H9 (cell line): ENCODE measurements at regions not wholly inside any gene's neighbourhood (a gene's known extent, or its start where the extent isn't known, plus 50 kb on each side); places are given as distances from the start of the nearest gene placed in this dataset.
"Not testable (repeated sequence)": the region's sequence is repeated elsewhere in the genome, so short reads cannot be mapped to it uniquely, and the experiment has no call there.

ENCODE experiments used
- DNase-seq: peaks from one replicate; pipeline ENCODE4 v3.0.0-alpha.2; 2017
- H2AFZ ChIP-seq: one replicate; pipeline ENCODE4 v1.6.1; 2013; ENCODE audit warnings: mild to moderate bottlenecking, low read length, control low read depth, moderate library complexity
- H2AK5ac ChIP-seq: 2 replicates; pipeline ENCODE4 v1.6.1; 2013; ENCODE audit warnings: low read length, control low read depth, mixed read lengths; ENCODE audit not compliant: insufficient read length
- H2BK120ac ChIP-seq: one replicate; pipeline ENCODE4 v1.6.1; 2013; ENCODE audit warnings: low read depth, mild to moderate bottlenecking, low read length, control low read depth, inconsistent platforms; ENCODE audit not compliant: poor library complexity, severe bottlenecking
- H2BK12ac ChIP-seq: 2 replicates; pipeline ENCODE4 v1.6.1; 2013; ENCODE audit warnings: low read length, control low read depth, mixed read lengths, low read depth; ENCODE audit not compliant: insufficient read length
- H2BK15ac ChIP-seq: 2 replicates; pipeline ENCODE4 v1.6.1; 2013; ENCODE audit warnings: low read depth, low read length, control low read depth
- H2BK20ac ChIP-seq: one replicate; pipeline ENCODE4 v1.6.1; 2013; ENCODE audit warnings: low read depth, mild to moderate bottlenecking, low read length, control low read depth, inconsistent platforms; ENCODE audit not compliant: poor library complexity, severe bottlenecking
- H2BK5ac ChIP-seq: 2 replicates; pipeline ENCODE4 v1.6.1; 2013; ENCODE audit warnings: low read length, control low read depth, mixed read lengths; ENCODE audit not compliant: insufficient read length
- H3K14ac ChIP-seq: 2 replicates; pipeline ENCODE4 v1.6.1; 2013; ENCODE audit warnings: low read length, control low read depth; ENCODE audit not compliant: insufficient read depth
- H3K18ac ChIP-seq: 2 replicates; pipeline ENCODE4 v1.6.1; 2013; ENCODE audit warnings: low read depth, mild to moderate bottlenecking, mixed read lengths, low read length, control low read depth; ENCODE audit not compliant: insufficient read length
- H3K23ac ChIP-seq: 2 replicates; pipeline ENCODE4 v1.6.1; 2013; ENCODE audit warnings: low read length, control low read depth, mixed read lengths, low read depth; ENCODE audit not compliant: insufficient read length
- H3K23me2 ChIP-seq: 2 replicates; pipeline ENCODE4 v1.6.1; 2013; ENCODE audit warnings: low read depth, mild to moderate bottlenecking, mixed read lengths, low read length, control low read depth; ENCODE audit not compliant: insufficient read length, poor library complexity, severe bottlenecking
- H3K27ac ChIP-seq: 2 replicates; pipeline ENCODE4 v1.5.1; 2013; ENCODE audit warnings: low read length, control low read depth, mixed read lengths, low read depth; ENCODE audit not compliant: insufficient read length
- H3K27me3 ChIP-seq: 2 replicates; pipeline ENCODE4 v1.6.1; 2013; ENCODE audit warnings: low read length, control low read depth, inconsistent platforms; ENCODE audit not compliant: insufficient read depth
- H3K4ac ChIP-seq: 2 replicates; pipeline ENCODE4 v1.6.1; 2013; ENCODE audit warnings: low read depth, mild to moderate bottlenecking, control low read depth, inconsistent platforms, low read length, moderate library complexity
- H3K4me1 ChIP-seq: 2 replicates; pipeline ENCODE4 v1.6.1; 2013; ENCODE audit warnings: low read length, control low read depth, inconsistent platforms; ENCODE audit not compliant: insufficient read depth
- H3K4me2 ChIP-seq: 2 replicates; pipeline ENCODE4 v1.6.1; 2013; ENCODE audit warnings: low read length, control low read depth, mixed read lengths; ENCODE audit not compliant: insufficient read length, insufficient read depth
- H3K56ac ChIP-seq: 2 replicates; pipeline ENCODE4 v1.6.1; 2013; ENCODE audit warnings: low read depth, mild to moderate bottlenecking, mixed read lengths, low read length, control low read depth; ENCODE audit not compliant: insufficient read length
- H3K79me1 ChIP-seq: 2 replicates; pipeline ENCODE4 v1.6.1; 2013; ENCODE audit warnings: low read depth, mild to moderate bottlenecking, moderate library complexity, low read length, control low read depth, inconsistent platforms; ENCODE audit not compliant: insufficient read depth, poor library complexity, severe bottlenecking
- H3K79me2 ChIP-seq: 2 replicates; pipeline ENCODE4 v1.6.1; 2013; ENCODE audit warnings: low read length, control low read depth, inconsistent platforms; ENCODE audit not compliant: insufficient read depth
- H3K9ac ChIP-seq: 2 replicates; pipeline ENCODE4 v1.6.1; 2013; ENCODE audit warnings: low read length, control low read depth, mixed read lengths; ENCODE audit not compliant: insufficient read length; ENCODE audit errors: extremely low read depth
- H3K9me3 ChIP-seq: one replicate; pipeline ENCODE4 v1.6.1; 2013; ENCODE audit warnings: low read depth, low read length, inconsistent platforms; ENCODE audit not compliant: control insufficient read depth
- H3T11ph ChIP-seq: one replicate; pipeline ENCODE4 v1.6.1; 2013; ENCODE audit warnings: mild to moderate bottlenecking, low read length, control low read depth, inconsistent platforms
- H4K20me1 ChIP-seq: one replicate; pipeline ENCODE4 v1.6.1; 2013; ENCODE audit not compliant: control insufficient read depth, insufficient read length, insufficient read depth
- H4K5ac ChIP-seq: 2 replicates; pipeline ENCODE4 v1.6.1; 2013; ENCODE audit warnings: low read depth, mild to moderate bottlenecking, mixed read lengths, low read length, control low read depth; ENCODE audit not compliant: insufficient read length
- H4K8ac ChIP-seq: replicated peaks from 2 replicates; pipeline ENCODE4 v1.6.1; 2013; ENCODE audit warnings: low read length, control low read depth, mixed read lengths, low read depth; ENCODE audit not compliant: insufficient read length
- H4K91ac ChIP-seq: 2 replicates; pipeline ENCODE4 v1.6.1; 2013; ENCODE audit warnings: low read depth, mild to moderate bottlenecking, moderate library complexity, mixed read lengths, low read length, control low read depth; ENCODE audit not compliant: insufficient read length
- H3K27ac Mint-ChIP-seq, 3 experiments: 2 replicates in 2 of 3; 3 replicates in 1 of 3; pipeline ENCODE4 v1.8.0; 2020 to 2021; ENCODE audit warnings: mixed read lengths in 3 of 3, mild to moderate bottlenecking in 1 of 3, moderate library complexity in 1 of 3
- H3K27me3 Mint-ChIP-seq: 2 replicates; pipeline ENCODE4 v1.8.0; 2021; ENCODE audit warnings: low read depth, mild to moderate bottlenecking, moderate library complexity, mixed read lengths
- H3K36me3 Mint-ChIP-seq, 3 experiments: 2 replicates in 2 of 3; 3 replicates in 1 of 3; pipeline ENCODE4 v1.8.0; 2020 to 2021; ENCODE audit warnings: low read depth in 3 of 3, mixed read lengths in 3 of 3; ENCODE audit not compliant: insufficient read depth in 1 of 3
- H3K4me1 Mint-ChIP-seq, 2 experiments: 2 replicates each; pipeline ENCODE4 v1.8.0; 2020; ENCODE audit warnings: mixed read lengths in 2 of 2
- H3K4me3 Mint-ChIP-seq, 2 experiments: 2 replicates in 1 of 2; 3 replicates in 1 of 2; pipeline ENCODE4 v1.8.0; 2020 to 2021; ENCODE audit warnings: mild to moderate bottlenecking in 2 of 2, mixed read lengths in 2 of 2, moderate library complexity in 1 of 2
- H3K9me3 Mint-ChIP-seq, 2 experiments: 2 replicates in 1 of 2; 3 replicates in 1 of 2; pipeline ENCODE4 v1.8.0; 2020; ENCODE audit warnings: mild to moderate bottlenecking in 2 of 2, mixed read lengths in 2 of 2, moderate library complexity in 1 of 2
- WGBS: extraction: QIAGEN DNeasy Blood & Tissue Kit; methylation state at CpG from one replicate; pipeline ENCODE4 v1.1.7; 2013; ENCODE audit warnings: missing lambda C conversion rate, low lambda C conversion rate, mixed read lengths; ENCODE audit not compliant: insufficient read length; ENCODE audit errors: extremely low coverage; 5-methylcytosine and 5-hydroxymethylcytosine counted together

DNA sequence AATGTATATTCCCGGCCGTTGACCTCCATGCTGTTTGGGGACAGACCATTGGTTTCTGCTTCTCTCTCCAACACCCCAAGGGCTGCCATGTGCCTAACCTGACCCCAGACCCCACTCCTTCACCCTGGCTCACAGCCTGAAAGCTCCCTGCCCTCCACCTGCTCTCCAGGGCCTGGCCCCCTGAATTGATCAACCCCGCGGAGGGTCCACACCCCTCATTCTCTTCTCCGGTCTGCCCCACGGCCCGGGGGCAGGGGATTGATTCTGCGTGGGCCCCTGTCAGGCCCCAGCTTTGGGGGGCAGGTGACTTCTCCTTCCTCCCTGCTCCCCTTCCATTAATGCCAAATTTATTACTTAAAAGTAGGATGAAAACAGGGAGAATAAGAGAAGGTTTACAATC lies 113.3 kb downstream of the CRLF3 start:
- not testable (repeated sequence) for H2AK5ac ChIP-seq, H3K18ac ChIP-seq, H4K8ac ChIP-seq, H3K9me3 ChIP-seq, H3K4me1 ChIP-seq, H4K20me1 ChIP-seq, H3K56ac ChIP-seq, H4K91ac ChIP-seq, H3K23ac ChIP-seq, H3K14ac ChIP-seq, H3T11ph ChIP-seq, DNase-seq, H2BK5ac ChIP-seq, H2BK120ac ChIP-seq, H3K27ac ChIP-seq, H3K27me3 ChIP-seq, H3K23me2 ChIP-seq, H4K5ac ChIP-seq, H2BK15ac ChIP-seq, H3K27me3 Mint-ChIP-seq, H3K79me1 ChIP-seq, H2BK20ac ChIP-seq, H2AFZ ChIP-seq, H3K4ac ChIP-seq, H3K9me3 Mint-ChIP-seq, H2BK12ac ChIP-seq
- peak overlapping the region; percentile 42 for H3K4me2 ChIP-seq
- no CpG with 5 or more reads among the region's 8 CpGs for WGBS
- peaks cover 46% of the 10 kb centered on the region; the same call in 1 of the 2 replicates for H3K79me2 ChIP-seq
- Mint-ChIP-seq H3K4me1 (peaks cover 46 to 55% of the 10 kb centered on the region in 2 experiments), H3K27ac (peak overlapping the region; percentile 90 to 99 (median 93)), H3K4me3 (peak overlapping the region; percentile 90 to 95), H3K36me3 (peaks cover 0 to 29% (median 18%) of the 10 kb centered on the region in 3 experiments; a peak in 6 of 7 replicates)
- peak overlapping the region; percentile 18 for H3K9ac ChIP-seq

DNA sequence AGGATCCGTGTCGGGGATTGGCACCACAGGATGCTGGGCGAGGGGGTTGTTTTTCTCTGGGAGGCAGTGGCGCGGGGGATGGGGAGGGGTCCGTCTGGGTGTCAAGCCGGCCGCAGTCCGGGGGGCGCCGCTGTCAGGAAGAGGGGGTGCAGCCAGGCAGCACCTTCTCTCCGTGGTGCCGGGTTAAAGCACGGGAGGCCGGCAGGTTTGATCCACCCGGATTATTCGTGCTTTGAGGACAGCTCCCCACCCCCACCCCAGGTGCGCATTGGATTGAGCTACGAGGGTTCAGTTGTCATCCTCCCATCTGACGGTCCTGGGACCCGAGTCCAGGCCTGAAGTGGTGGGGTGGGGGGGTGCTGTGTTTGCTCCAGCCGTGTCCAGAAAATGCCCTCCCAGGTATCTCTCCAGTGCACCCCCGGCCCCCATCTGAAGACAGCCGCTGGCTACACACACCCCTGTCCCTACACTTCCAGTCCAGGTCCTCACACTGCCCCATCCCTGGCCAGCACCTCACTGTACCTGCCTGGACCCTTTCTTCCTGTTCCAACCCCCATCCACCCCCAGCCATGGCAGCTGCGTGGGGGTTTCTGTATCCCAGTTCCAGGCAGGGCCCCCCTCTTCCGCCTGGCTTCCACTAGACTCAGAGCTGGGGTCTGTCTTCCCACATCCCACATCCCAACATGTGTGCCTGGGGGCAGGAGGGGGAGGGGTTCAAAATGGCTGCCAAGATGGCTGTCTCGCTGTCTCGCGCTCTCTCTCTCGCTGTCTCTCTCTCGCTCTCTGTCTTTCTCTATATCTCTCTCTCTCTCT lies 114.0 kb downstream of the CRLF3 start:
- not testable (repeated sequence) for H2BK20ac ChIP-seq, H3K27me3 ChIP-seq, H3K14ac ChIP-seq, H2BK5ac ChIP-seq, H2BK12ac ChIP-seq, H3K27me3 Mint-ChIP-seq, H3K23me2 ChIP-seq, H4K20me1 ChIP-seq, H2AFZ ChIP-seq, H2BK15ac ChIP-seq, H3K23ac ChIP-seq, H3K79me1 ChIP-seq, H2AK5ac ChIP-seq, H3T11ph ChIP-seq, H4K8ac ChIP-seq, H3K27ac ChIP-seq, H3K4ac ChIP-seq, H4K5ac ChIP-seq, H3K18ac ChIP-seq, H2BK120ac ChIP-seq, H3K4me1 ChIP-seq, H3K9me3 Mint-ChIP-seq, H3K56ac ChIP-seq, H3K9me3 ChIP-seq, H4K91ac ChIP-seq
- Mint-ChIP-seq H3K4me3 (peak overlapping the region; percentile 90 to 95), H3K27ac (peak overlapping the region; percentile 90 to 99 (median 93)), H3K4me1 (peaks cover 50 to 57% of the 10 kb centered on the region in 2 experiments), H3K36me3 (peaks cover 0 to 30% (median 22%) of the 10 kb centered on the region in 3 experiments; a peak in 6 of 7 replicates)
- peaks cover 42% of the 10 kb centered on the region; the same call in 1 of the 2 replicates for H3K79me2 ChIP-seq
- peak overlapping the region; percentile 18 for H3K9ac ChIP-seq
- peak overlapping the region; percentile 42 for H3K4me2 ChIP-seq
- DNase-seq: peak; percentile 73
- no CpG with 5 or more reads among the region's 31 CpGs for WGBS
